GM18870 (cell line): ENCODE measurements at regions not wholly inside any gene's neighbourhood (a gene's known extent, or its start where the extent isn't known, plus 50 kb on each side); places are given as distances from the start of the nearest gene placed in this dataset.
"Not testable (repeated sequence)": the region's sequence is repeated elsewhere in the genome, so short reads cannot be mapped to it uniquely, and the experiment has no call there.

Experiments used
- ATAC-seq: cut with Tn5 transposase; IDR thresholded peaks from one replicate; pipeline ENCODE4 v1.9.1; 2021; ENCODE audit warnings: moderate library complexity; ENCODE audit not compliant: unreplicated experiment

DNA sequence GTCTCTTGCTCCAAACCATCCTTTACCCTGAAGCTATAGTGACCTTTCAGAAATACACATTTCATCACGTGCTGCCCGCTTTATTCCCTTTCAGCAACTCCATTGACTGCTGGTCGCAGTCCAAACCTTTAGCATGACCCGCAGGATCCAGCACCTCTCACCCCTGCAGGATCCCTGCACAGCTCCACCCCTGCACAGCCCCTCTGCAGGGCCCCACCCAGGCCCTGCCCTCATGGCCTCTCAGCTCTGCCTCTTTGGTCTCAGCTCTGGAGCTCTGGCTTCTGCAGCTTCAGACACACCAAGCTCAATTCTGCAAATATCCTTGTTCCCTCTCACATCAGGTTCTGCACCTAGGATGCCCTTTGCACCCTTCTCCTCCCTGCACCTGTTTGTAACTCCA, 264.9 kb upstream of the C1orf174 start:
- ATAC-seq = no peak

DNA sequence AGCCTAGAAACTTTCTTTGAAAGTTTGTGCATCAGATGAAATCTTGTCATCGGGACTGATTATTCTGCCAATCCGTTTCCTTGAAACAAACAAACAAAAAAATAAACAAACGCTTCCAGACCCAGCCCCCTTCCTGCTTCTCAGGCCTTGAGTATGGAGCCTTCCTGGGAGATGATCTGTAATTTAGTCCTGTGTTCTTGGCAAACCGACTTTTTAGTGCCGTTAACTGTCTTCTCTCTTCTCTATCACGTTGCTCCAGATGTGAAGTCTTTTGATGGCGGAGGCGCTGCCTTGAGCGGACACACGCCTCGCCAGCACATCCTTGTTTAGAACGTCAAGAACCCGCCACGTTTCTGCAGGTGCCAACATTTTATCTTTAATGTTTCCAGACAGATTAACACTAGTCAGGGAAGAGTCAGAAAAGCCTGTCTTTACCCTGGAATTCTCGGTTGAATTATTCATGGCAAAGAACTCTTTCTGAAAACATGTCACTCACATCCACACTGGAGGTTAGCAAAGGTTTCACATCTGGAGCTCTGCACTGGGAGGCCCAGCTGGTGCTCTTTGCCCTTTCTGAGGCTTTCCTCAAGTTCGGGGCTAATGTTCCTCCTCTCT, 265.7 kb upstream of the C1orf174 start:
- no peak for ATAC-seq

DNA sequence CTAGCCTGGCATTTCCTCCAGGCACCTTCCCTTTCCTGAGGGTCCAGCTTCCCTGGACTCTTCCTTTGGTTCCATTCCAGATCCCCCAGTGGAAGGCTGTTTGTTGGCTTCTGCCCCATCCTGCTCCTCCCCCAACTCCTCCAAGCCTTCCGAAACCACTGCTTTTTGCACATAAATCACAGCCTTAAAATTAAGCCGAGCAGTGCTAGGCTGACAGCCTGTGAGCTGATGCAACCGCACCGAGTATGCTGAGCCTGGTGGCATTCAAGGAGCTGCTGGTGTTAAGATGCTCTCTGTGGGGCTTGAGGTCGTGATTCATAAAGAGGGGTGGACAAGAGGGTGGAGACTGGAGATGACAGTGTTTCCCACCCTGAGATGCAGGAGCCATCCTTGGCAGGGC, 266.6 kb upstream of the C1orf174 start:
- ATAC-seq = no peak

DNA sequence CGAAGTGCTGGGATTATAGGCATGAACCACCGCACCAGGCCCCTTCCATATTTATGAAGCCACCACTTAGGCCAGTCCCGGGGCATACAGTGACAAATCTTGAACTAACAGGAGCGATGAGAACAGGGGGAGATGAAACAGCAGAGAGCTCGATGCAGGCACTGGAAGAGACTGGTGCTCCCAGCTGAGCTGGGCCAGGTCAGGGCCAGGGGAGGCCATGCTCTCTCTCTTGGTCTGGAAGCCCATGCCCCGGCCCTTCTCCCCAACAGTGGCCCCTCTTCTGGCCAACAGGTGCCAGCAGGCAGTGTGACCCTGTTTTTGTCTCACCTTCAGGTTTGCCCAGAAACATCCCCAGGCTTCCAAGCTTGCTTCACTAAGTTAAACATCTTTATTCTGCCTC, 269.9 kb upstream of the C1orf174 start:
- ATAC-seq = no peak

DNA sequence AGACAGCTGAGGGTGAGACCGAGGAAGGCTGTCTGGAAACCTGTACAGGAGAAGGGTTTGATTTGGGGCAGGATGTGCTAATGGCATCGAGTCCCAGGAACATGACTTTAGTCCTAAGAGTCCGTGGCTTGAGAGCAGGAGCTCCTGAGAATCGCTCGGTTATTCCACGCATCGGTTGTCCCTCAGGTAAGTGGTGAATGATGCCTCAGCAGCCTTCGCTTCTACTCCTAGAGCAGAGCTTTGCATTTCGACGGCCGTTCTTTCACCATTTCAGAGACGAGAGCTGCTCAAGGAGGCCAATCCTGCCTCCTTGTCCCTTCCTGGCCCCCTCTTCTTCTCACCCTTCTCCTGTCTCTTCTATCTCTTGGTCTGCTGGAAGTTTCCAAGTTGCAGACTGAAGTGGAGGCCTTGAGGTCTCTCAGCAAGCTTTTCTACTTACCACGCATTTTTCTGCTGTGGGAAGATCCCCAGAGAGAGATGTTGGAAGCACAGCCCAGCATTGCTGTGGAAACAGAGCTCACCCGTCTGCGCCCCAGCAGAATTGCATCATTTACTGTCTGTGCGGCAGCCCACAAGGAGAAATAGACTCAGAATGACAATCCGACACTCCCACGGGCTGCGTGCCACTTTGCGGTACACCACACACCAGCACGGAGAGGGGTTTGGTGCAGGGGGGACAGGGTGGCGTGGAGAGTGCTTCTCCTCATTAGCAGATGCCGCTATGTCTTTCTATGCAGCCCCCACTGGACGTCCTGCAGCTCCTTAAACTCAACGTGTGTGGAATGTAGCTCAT, 270.7 kb upstream of the C1orf174 start:
- ATAC-seq = no peak

DNA sequence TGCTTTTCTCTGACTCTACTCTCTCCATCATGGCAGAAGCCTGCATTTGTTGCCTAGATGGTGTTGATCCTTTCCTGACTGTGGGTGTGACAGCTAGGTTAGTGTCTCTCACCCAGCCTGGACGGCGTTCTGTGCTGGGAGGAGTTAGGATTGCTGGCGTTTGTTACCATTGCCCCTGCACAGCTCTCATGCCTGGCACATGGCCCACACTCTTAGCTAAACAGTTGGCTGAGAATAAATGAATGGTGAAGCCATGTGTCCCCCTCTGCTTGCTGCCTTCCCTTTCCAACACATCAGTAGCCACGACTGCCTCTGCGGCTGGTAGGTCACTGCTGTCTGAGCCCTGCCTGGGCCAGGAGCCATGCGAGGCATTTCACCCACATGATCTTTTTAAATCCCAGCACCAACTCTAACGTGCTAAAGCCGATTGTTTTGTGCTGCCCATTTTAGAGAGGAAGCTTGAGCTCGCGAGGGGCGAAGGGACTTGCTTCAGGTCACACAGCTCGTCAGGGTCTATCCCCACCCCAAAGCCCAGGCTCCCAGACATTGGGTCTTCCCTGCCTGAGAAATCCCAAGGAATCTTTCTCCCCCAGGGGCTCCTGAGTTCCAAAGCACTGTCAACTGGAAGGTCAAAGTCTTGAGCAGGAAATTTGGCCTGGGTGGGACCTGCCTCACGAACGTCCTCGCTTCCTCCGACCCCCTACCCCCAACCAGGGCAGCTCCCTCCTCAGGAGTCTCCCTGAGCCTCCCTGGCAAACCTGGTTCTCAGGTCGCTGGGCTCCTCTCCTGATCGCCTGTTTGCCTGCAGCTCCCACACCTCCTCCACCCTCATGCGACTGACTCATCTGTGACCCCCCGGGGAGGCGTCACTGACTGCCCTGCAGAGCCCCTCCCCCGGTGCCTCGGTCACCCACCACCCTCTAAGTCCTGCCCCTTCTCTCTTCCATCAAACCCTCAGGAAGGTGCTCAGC, 271.7 kb upstream of the C1orf174 start:
- ATAC-seq = no peak

DNA sequence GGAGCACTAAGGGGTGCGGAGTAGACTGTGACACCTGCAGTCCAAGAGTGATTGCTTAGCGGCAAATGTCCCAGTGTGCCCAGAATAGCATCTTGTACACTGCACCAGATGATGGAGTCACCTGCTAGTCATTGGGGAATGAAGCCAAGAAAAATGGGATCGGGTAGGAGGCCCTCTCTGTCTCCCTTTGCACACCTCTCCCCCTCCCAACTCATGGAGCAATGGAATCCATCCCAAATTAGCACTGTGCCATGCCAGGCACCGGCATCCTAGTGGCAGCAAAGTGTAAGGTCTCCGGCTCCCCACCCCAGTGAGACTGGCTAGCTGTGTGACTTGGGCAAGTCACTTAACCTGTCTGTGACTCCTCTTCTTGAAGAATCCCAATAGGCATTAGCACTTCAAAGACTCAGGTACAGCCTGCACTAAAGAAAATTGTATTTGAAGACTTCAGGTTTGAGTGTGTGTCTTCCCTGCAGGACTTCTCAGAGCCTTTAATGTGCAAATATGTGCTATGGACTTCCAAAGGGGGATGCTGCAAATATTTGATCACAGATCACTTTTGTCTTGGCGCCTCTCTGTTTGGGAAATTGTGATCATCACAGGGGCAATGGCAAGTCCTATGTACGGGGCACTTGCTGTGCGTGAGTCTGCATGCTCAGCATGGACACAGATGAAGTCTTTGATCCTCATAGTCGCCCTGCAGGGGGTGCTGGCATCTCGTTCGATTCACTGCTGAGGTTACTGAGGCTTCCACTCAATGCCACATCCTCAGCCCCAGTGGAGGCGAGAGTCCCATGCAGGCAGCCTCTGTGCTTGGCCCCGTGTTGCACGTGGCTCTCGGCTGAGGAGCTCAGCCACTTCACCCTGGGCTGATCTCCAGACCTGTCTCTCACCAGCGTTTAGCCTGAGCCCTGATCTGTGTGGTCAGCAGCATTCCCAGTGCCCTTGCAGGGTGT, 272.9 kb upstream of the C1orf174 start:
- ATAC-seq = no peak

DNA sequence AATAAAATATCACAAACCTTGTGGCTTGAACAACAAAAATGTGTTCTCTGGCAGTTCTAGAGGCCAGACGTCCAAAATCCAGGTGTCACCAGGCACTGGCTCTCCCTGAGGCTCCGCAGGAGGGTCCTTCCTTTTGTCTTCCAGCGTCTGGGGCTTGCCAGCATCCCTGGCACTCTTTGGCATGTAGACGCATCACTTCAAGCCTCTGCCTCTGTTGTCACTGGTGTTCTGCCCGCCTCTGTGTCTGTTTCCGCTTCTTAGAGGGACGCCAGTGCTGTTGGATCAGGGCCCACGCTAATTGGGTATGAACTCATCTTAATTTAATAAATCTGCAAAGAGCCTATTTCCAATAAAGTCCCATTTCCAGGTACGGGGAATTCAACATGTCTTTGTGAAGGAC, 273.7 kb upstream of the C1orf174 start:
- no peak for ATAC-seq

DNA sequence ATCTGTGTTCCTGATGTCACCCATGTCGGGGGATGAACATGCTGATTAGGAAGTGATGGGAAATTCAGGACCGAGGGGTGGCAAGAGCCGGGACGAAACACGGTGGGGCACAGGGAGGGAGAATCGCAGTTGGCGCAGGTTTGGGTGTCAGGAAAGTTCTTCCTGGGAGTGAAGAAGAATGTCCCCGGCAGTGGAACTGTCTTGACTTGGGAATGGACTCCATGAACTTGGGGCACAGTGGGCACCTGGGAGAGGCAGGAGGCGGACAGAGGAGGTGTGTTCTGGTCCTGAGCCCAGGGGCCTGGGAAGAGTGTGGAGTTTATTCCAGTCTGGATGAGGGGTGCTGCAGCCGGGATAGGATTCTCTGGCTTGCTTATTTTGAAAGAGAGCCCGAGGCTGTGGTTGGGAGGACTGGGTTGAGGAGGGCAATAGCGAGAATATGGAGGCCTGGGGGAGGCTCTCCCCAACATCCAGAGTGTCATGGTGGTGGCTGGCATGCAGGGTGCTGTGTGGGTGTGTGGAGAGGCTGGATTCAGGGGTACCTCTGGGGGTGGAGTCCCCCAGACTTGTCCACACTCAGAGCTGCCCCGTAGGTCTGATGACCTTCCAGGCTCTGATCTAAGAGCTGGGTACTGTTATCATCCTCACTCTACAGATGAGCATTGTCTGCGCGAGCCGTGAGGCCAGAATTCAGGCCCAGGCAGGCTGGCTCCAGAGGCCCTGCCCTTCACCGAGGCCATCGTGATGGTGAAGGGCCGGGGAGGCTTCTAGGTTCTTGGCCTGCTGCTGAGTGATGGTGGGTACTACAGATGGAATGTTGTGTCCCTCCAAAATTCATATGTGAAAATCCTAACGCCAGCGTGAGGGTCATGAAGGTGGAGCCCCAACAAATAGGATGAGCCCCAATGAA, 274.5 kb upstream of the C1orf174 start:
- ATAC-seq = no peak

DNA sequence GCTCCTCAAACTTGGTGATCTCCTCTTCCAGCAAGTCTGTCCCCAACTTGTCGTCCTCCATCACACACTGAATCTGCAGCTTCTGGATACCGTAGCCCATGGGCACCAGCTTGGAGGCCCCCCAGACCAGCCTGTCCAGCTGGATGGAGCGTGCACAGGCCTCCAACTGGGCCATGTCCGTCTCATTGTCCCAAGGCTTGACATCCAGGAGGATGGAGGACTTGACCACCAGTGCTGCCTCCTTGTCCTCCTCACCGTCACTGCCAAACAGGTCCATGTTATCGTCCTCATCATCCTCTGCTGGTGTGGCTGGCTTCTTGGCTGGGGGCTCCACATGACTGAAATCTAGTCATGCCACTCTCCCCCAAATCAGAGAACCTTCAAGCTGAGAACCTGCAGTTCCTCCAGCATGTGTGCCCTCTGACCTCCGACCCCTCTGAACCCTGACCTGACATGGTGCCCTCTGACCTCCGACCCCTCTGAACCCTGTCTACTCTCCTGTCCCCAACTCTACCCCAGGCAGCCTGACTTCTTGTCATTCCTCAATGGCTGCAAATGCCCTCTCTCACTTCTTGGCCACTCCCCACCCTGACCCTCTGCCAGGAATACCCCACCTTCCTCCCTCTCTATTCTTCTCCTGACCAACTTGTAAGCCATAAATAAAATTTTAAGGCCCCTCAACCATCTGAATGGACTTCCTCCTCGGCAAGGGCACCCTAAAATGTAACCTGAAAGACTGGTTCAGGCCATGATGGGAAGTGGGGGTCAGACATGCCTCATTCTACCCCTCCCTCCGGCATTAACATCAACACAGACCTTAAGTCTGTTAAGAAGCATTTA, 275.7 kb upstream of the C1orf174 start:
- no peak for ATAC-seq

DNA sequence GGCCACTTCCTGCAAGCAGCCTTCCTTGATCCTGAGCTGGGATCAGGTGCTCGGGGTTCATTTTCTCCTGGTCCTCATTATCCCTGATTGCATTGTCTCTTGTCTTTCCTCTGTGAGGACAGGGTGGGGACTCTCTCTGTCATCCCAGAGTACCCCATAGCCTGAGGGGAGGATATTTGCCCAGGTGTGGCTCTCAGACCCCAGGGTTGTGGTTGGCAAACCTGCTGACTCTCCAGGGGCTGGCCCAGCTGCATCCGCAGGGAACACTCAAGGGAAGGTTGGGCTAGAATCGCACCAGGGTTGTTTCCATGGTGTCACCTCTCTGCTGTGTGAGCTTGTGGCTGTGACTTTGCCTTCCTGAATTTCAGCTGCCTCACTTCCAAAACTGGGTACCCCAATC, 276.8 kb upstream of the C1orf174 start:
- no peak for ATAC-seq

DNA sequence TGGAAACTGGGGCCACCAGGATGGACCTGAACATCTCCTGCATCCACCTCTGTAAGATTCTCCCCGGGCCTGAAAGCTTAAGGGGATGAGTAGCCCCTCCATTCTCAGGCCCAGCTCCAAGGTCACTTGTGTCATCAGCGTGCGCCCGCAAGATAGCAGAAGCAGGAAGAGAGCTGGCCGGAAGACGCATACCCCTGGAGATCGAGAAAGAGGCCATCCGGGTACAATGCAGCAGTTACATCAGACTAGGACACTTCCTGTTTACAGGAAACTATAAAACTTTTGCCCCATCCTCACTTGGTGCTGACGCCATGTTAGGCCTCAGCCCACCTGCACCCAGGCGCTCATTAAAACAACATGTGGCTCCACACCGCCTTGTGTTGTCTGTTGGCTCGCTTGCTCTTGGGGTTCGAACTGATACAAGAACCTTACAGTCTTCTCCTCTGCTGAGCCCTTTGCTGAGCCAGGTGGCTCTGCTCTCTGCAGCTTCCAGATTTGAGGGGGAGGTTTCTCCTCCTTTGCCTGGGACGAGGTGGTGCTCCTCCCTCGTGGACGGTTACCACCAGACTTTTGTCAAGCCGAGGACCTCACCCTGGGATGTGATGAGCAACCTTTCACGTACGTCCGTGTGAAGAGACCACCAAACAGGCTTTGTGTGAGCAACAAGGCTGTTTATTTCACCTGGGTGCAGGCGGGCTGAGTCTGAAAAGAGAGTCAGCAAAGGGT, 277.5 kb upstream of the C1orf174 start:
- no peak for ATAC-seq

DNA sequence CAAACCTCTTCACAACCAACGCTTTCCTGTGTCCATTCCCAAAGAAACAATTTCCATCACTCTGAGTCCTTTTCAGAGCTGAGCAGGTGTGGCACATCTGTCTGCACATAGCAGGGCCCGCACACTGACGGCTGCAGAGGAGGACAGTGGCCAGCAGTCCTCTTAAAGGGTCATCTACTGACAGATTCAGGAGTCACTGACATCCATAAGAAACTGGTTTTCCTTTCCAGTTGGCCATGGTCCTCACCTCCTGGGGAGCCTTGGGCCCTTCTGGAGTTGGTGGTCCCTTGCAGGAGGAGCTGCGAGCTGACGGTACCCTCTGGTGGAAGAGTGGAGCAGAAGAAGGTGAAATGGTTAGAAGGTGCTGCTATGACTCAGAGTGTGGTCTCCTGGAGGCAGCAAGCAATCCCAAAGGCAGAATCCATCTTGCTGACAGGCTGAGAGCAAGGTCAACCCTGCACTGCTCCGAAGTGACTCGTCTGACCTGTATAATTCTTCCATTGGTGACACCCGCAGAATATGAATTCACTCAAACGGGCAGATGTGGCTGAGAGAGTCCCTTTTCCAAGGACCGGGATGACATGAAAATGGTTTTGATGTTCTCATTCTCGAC, 278.5 kb upstream of the C1orf174 start:
- ATAC-seq = no peak

DNA sequence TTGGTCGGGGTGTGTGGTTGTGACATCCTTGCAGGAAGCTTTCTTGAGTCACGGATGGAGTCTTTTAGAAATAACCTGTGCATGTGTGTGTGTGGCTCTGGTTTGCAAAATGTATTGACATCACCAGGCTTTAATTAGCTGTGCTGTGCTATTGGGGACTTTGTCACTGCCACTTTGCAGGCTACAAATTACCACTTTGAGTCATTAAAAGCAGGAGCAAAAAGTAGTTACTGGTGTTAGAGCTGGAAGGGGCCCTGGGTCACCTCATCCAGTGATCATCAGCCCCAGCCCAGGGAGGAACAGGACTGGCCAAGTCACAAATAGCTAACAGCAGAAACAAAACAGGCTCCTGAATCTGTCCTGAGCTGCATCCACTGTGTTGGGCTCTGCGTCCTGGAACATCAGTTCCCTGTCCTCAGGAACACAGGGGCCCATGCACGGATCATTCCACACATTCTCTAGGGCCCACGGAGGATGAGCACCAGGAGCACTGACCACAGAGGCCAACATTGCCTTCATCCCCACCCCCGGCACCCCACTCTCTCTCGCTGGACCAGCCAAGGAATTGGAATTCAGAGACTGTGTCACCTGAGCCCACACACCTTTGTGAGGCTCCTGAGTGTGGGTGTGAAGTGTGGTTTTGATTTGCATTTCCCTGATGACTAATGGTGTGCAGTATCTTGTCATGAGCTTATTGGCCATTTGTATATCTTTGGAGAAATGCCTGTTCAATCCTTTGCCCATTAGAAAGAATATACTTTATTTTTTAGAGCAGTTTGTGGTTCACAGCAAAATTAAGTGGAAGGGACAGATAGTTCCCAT, 280.1 kb upstream of the C1orf174 start:
- ATAC-seq = no peak

DNA sequence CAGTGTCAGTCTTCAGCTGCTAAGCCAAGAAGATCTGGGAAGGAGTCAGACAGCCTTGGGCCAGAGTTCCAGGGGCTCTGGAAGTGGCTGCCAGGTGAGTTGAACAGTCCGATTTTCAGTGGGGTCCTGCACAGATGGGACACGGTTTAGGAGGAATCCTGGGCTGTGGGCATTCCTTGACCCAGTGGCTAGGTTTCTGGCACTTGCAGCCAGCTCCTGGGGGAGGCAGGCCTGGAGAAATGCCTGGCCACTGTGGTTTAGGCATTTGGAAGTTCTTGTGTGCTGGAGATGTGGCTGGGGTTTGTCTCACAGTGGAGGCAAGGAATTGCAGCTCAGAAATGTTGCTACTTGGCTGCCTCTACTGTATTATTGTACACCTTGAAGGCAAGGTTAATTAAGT, 286.4 kb upstream of the C1orf174 start:
- ATAC-seq = not testable (repeated sequence)

DNA sequence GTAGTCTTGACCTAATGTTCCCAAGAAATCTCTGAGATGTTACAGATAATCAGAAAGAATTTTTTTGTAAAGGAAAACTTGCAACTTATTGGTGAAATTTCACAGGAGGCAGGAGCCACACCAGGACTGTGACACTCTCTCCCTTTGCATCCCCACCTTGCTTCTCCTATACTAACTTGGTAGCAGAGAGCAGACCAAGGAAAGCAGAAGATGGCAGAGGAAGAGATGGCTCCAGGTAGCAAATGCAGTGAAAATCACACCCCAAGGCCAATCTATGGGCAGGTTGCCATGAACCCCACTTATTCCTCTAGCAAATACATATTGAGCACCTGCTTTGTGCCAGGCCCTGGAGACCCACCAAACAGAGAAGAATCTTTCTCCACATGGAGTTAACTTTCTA, 303.4 kb upstream of the C1orf174 start:
- no peak for ATAC-seq

DNA sequence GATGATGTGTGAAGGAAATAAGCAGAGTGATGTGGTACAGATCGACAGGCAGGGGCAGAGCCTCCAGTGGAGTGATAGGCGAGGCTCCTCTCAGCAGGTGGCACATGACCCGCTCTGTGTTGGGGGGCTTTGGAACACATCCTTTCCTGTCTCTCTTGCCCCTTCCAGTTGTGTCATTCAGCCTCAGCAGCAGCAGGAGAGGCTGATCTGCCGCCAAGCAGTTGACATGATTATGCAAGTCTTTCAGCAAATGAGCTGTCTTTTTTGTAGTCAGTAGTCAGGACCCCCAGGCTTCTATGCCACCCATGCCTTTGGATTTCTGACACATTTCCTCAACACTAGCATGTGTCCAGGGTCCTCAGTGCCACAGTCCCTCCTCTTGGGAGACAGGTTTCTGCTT, 307.1 kb upstream of the C1orf174 start:
- ATAC-seq = no peak
